ENCODE measurements at regions not wholly inside any gene's neighbourhood (a gene's known extent, or its start where the extent isn't known, plus 50 kb on each side); places are given as distances from the start of the nearest gene placed in this dataset.

- 87 to 88% methylated on average over 5 to 9 of the region's 9 CpGs for WGBS, 2 experiments (ENCODE audit: insufficient coverage in 1 of 2, insufficient read length in 1 of 2)
- H3K4me3 ChIP-seq (ENCODE audit: low read length), result no peak overlapping the region
- H3K27me3 Mint-ChIP-seq (ENCODE audit: insufficient read depth), result peaks cover 11% of the 10 kb centered on the region
These were observed 51.1 kb upstream of the TCL1A start for GRCh38 chr14:95765051-95765450.

GRCh38 chr14:95763875-95764274, 50.0 kb upstream of the TCL1A start:
- Histone ChIP-seq H3K9ac (ENCODE audit: extremely low read depth, low read length, poor library complexity, severe bottlenecking) (no peak overlapping the region), H3K36me3 (ENCODE audit: control insufficient read depth, insufficient read depth, low read length) (no peaks in the 10 kb centered on the region), H3K27ac (ENCODE audit: low read depth, low read length) (no peak overlapping the region), H3K27me3 (ENCODE audit: control insufficient read depth, insufficient read depth, low read length, poor library complexity, severe bottlenecking) (peaks cover 8% of the 10 kb centered on the region), H3K4me1 (ENCODE audit: control insufficient read depth, insufficient read depth, low read length) (no peaks in the 10 kb centered on the region), H3K9me3 (ENCODE audit: control insufficient read depth, low read length) (peaks cover 6% of the 10 kb centered on the region), H3K4me3 (ENCODE audit: low read length) (no peak overlapping the region)
- DNase-seq, result no peak
- Mint-ChIP-seq H3K27ac (no peak overlapping the region), H3K36me3 (ENCODE audit: low read depth) (no peaks in the 10 kb centered on the region), H3K4me3 (no peak overlapping the region), H3K4me1 (peaks cover 8% of the 10 kb centered on the region), H3K9me3 (no peaks in the 10 kb centered on the region), H3K27me3 (ENCODE audit: insufficient read depth) (peaks cover 15% of the 10 kb centered on the region)
- WGBS, 2 experiments (ENCODE audit: insufficient coverage in 1 of 2, insufficient read length in 1 of 2), result 94 to 100% methylated on average over 1 to 3 of the region's 3 CpGs
- TF ChIP-seq CTCF (conservative IDR thresholded peaks at IDR 0.05), result no peak

More at GRCh38 chr14:95765051-95765450, 51.1 kb upstream of the TCL1A start:
- Histone ChIP-seq H3K9me3 (ENCODE audit: control insufficient read depth, low read length) (peaks cover 6% of the 10 kb centered on the region), H3K27ac (ENCODE audit: low read depth, low read length) (no peak overlapping the region), H3K9ac (ENCODE audit: extremely low read depth, low read length, poor library complexity, severe bottlenecking) (no peak overlapping the region), H3K4me1 (ENCODE audit: control insufficient read depth, insufficient read depth, low read length) (no peaks in the 10 kb centered on the region), H3K27me3 (ENCODE audit: control insufficient read depth, insufficient read depth, low read length, poor library complexity, severe bottlenecking) (no peaks in the 10 kb centered on the region), H3K36me3 (ENCODE audit: control insufficient read depth, insufficient read depth, low read length) (no peaks in the 10 kb centered on the region)
- Mint-ChIP-seq H3K36me3 (ENCODE audit: low read depth) (no peaks in the 10 kb centered on the region), H3K4me3 (no peak overlapping the region), H3K9me3 (no peaks in the 10 kb centered on the region), H3K27ac (no peak overlapping the region), H3K4me1 (peaks cover 8% of the 10 kb centered on the region)
- no peak for DNase-seq
- TF ChIP-seq CTCF (conservative IDR thresholded peaks at IDR 0.05), result no peak
